HG02840 (cell line): ENCODE measurements at regions not wholly inside any gene's neighbourhood (a gene's known extent, or its start where the extent isn't known, plus 50 kb on each side); places are given as distances from the start of the nearest gene placed in this dataset.

Experiments used
- ATAC-seq: cut with Tn5 transposase; IDR thresholded peaks from one replicate; pipeline ENCODE4 v1.9.1; 2021; ENCODE audit warnings: mild to moderate bottlenecking, moderate library complexity, moderate number of reproducible peaks; ENCODE audit not compliant: unreplicated experiment, low FRiP score

DNA sequence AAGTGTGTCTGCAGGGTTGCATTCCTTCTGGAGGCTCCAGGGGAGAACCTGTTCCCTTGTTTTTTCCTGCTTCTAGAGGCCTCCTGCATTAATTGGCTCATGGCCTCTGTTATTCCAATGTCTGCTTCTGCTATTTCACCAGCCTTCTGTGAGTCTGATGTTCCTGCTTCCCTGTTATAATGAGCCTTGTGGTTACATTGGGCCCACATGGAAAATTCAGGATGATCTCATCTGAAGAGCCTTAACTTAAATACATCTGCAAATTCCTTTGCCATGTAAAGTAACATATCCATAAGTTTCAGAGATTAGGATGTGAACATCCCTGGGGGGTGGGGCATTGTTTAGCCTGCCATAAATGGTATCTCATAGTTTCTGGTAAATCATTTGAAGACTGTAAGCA, 181.1 kb downstream of the RWDD3 start:
- ATAC-seq = no peak

DNA sequence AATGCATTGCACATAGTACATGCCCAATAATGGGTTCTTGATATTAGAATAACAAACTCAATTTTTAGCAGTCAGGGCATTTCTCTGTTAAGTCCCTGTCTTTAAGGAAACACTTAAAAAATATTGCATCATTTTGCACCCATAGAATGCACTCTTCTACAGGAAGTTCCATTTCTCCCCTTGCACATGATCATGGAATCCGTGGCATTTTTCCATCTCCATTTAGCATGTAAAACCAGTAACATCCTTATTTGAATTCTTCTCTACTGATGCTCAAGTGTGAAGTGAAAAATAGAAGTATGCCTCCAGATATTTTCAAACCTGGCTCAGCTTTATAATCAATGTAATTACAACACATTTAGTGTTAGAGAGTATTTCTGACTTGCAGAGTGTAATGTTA, 192.8 kb downstream of the RWDD3 start:
- ATAC-seq = no peak

DNA sequence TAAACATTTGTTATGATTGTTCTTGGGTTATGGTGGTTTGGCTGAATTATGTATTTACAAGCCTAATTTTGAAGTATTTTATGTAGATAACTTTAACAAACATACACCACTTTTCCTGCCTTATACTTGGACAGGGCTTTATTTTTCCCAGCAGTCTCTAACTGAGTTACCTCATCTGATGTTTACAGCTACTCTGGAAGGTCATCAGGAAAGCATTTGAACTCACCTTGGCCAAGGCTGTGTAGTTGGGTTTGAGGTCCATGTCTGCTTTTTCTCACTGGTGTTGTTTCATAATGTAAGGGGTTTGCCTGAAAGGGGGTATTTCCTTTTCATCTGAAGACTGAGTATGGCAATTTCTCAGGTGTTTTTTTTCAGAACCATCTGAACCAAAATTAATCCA, 193.5 kb downstream of the RWDD3 start:
- ATAC-seq = no peak

GRCh38 chr1:95431235-95431634, 197.2 kb downstream of the RWDD3 start:
- ATAC-seq = no peak

- no peak for ATAC-seq
Measured at GRCh38 chr1:95435611-95436010, 201.6 kb downstream of the RWDD3 start.

DNA sequence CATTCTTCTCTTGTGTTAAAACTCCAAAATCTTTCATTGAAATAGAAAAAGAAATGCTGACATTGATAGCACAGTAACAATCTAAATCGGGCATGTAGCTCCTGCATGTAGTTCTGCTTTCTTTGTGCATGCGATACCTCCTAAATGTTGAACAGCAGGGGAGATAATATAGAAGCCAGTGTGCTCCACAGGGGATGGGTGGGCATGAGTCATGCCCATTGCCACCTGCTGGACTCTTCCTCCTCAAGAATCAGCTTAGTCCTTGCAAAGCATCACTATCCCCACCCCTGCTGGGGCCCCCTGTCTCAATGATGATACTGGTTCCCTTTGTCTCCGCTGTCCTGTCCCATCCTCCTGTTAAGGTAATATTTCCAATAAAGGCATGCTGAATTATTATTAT, 203.0 kb downstream of the RWDD3 start:
- ATAC-seq = no peak

- no peak for ATAC-seq
Measured at GRCh38 chr1:95437781-95438180, 203.8 kb downstream of the RWDD3 start.

- ATAC-seq = no peak
Measured at GRCh38 chr1:95438218-95438948, 204.4 kb downstream of the RWDD3 start.

- ATAC-seq = no peak
Measured at GRCh38 chr1:95440511-95440910, 206.5 kb downstream of the RWDD3 start.

- no peak for ATAC-seq
Measured at GRCh38 chr1:95449516-95449915, 215.5 kb downstream of the RWDD3 start.

- no peak for ATAC-seq
Measured at GRCh38 chr1:95451054-95451453, 217.0 kb downstream of the RWDD3 start.

- no peak for ATAC-seq
Measured at GRCh38 chr1:95451904-95452303, 217.9 kb downstream of the RWDD3 start.

GRCh38 chr1:95453053-95453452, 219.0 kb downstream of the RWDD3 start:
- ATAC-seq = no peak

GRCh38 chr1:95467036-95467435, 233.0 kb downstream of the RWDD3 start:
- ATAC-seq = no peak

DNA sequence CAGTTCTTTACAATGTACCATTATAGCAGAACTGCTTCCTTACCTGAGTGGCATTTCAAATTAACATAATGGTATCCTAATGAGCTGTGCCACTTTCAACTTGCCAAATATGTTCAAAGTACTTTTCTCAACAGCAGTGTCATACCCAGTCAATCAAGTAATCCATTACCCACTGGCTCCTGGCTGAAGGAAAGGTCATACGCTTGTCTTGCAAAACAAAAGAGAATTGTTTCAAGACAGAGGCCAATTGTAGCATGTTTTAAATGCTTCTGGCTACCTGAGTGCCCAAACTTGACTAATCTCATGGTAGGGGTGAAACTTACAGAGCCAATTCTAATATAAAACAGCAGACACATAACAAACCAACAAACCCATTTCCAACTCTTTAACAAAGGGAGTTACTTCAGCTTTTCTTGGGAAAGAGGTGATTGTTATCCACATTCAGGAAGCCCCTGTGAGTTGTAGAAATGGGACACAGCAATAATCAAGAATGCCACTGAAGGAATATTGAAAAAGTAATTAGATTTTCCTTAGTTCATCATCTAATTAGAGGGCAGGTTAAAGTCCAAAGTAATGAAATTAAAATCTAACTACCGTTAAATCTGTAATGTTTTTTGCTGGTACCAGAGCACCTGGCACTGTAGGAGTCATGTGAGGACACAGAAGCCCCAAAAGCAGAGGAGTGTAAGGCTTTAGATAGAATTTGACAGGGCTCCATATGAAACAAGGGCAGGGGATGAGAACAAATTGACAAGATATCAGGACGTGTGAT, 241.9 kb downstream of the RWDD3 start:
- ATAC-seq = no peak

- ATAC-seq = no peak
Measured at GRCh38 chr1:95496307-95496706, 262.3 kb downstream of the RWDD3 start.

DNA sequence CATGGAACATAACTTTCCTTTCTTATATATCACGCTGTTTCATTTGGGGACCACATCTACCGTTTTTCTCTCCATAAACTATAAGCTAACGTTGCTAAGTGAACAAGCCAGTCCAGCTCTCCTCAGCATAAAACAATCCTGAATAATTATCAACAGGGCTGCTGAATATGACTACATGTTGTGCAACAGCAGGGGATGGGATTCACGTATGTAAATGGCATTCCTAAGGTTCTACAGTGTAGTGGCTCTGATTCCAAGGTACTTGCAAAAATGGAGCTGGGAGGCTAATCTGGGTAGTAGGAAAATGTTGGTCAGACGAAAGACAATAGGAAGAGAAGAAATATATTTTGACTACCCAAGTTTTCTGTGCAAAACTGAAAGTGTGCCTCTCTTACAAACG, 262.8 kb downstream of the RWDD3 start:
- ATAC-seq = no peak

GRCh38 chr1:95497566-95497965, 263.6 kb downstream of the RWDD3 start:
- no peak for ATAC-seq

DNA sequence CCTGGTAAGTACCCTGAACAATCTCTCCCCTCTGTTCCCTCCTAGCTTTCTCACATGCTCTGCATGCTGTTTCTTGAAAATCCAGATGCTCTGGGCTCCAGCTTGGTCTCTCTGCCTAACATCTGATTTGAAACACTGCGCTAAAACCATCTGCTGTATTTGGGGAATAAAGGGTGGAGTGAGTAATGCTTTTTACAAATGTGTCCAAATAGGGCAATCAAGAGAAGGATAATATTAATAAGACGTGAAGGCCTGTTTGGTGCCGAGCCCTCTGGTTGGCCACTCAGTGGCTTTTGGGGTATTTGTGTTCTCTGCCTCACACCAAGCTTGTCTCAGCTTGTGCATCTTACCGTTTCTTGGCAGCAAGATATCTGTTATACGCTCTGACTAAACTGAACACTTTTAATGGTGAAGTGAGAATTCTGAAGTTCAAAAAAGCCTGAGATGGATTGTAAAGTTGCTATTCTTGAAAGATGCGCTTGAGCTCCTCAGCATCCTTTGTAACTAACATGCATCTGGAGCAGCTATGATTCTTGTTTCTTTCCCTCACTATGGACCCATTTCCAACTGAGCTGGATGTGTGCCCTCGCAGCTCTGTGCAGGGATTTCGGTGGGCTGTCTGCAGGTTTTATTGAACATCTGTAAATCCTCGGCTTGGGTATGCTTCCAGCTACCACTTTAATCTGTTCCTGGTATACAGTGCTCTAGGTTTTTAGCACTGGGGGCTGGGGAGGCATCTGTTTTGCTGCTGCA, 269.4 kb downstream of the RWDD3 start:
- ATAC-seq = no peak

GRCh38 chr1:95504321-95504720, 270.3 kb downstream of the RWDD3 start:
- no peak for ATAC-seq

- ATAC-seq = no peak
Measured at GRCh38 chr1:95506736-95507414, 272.9 kb downstream of the RWDD3 start.
